SK-N-SH (cell line): ENCODE measurements at regions not wholly inside any gene's neighbourhood (a gene's known extent, or its start where the extent isn't known, plus 50 kb on each side); places are given as distances from the start of the nearest gene placed in this dataset.

Experiments
- CTCF ChIA-PET: fragments of 300-600, 350-600 bp; formaldehyde crosslinking; extraction: SDS; loops from one replicate; lab custom pipeline; 2021; lab: Yijun Ruan, JAX
- POLR2A ChIA-PET: fragments of 350-600 bp; sonication (Branson Sonifier 250); formaldehyde crosslinking; extraction: SDS; loops from one replicate; lab custom pipeline; 2020; ENCODE audit warnings: antibody characterized with exemption, inconsistent platforms; lab: Yijun Ruan, JAX
- DNase-seq: peaks from one replicate; pipeline ENCODE4 v3.0.0; 2012
- H2AFZ ChIP-seq: fragments of 200-600 bp; sonication (generic); 2 replicates; pipeline ENCODE4 v1.8.1; 2016; ENCODE audit warnings: antibody characterized with exemption, mild to moderate bottlenecking, low read depth
- H3F3A ChIP-seq: fragments of 200-600 bp; sonication (generic); replicated peaks from 2 replicates; pipeline ENCODE3; 2016; ENCODE audit warnings: antibody characterized with exemption, mild to moderate bottlenecking; ENCODE audit not compliant: insufficient read depth
- H3K27ac ChIP-seq, 2 experiments: fragments of 200-500 bp in 1 of 2; fragments of 200-600 bp in 1 of 2; sonication (Bioruptor generic) in 1 of 2; sonication (generic), shearing (Covaris generic) in 1 of 2; 2 replicates each; pipeline versions ENCODE4 v1.5.1 to v1.6.1; 2014 to 2016; ENCODE audit warnings: low read depth in 2 of 2, inconsistent platforms in 1 of 2, low read length in 1 of 2, mild to moderate bottlenecking in 1 of 2, mixed read lengths in 1 of 2
- H3K27me3 ChIP-seq: fragments of 200-600 bp; sonication (generic), shearing (Covaris generic); 2 replicates; pipeline ENCODE4 v1.6.1; 2016; ENCODE audit warnings: mixed run types; ENCODE audit not compliant: insufficient read depth
- H3K36me3 ChIP-seq, 2 experiments: fragments of 200-500 bp in 1 of 2; fragments of 200-600 bp in 1 of 2; sonication (Bioruptor generic) in 1 of 2; sonication (generic) in 1 of 2; replicated peaks in 1 of 2; 2 replicates each; pipeline versions ENCODE3 to v1.5.1; 2014 to 2016; ENCODE audit warnings: low read length in 1 of 2, mild to moderate bottlenecking in 1 of 2; ENCODE audit not compliant: insufficient read depth in 2 of 2, control insufficient read depth in 1 of 2
- H3K4me1 ChIP-seq, 2 experiments: fragments of 200-500 bp in 1 of 2; fragments of 200-600 bp in 1 of 2; sonication (Bioruptor generic) in 1 of 2; sonication (generic), shearing (Covaris generic) in 1 of 2; 2 replicates each; pipeline versions ENCODE4 v1.5.1 to v1.6.1; 2014 to 2016; ENCODE audit warnings: low read depth in 1 of 2, low read length in 1 of 2, mixed run types in 1 of 2; ENCODE audit not compliant: insufficient read depth in 2 of 2, control insufficient read depth in 1 of 2
- H3K4me2 ChIP-seq: fragments of 200-600 bp; sonication (generic), shearing (Covaris generic); 2 replicates; pipeline ENCODE4 v1.6.1; 2017; ENCODE audit warnings: mixed run types
- H3K4me3 ChIP-seq, 2 experiments: fragments of 200-500 bp in 1 of 2; fragments of 200-600 bp in 1 of 2; sonication (Bioruptor generic) in 1 of 2; sonication (generic), shearing (Covaris generic) in 1 of 2; 2 replicates each; pipeline versions ENCODE4 v1.5.1 to v1.8.1; 2014 to 2016; ENCODE audit warnings: low read depth in 2 of 2, inconsistent platforms in 1 of 2, low read length in 1 of 2, mild to moderate bottlenecking in 1 of 2, mixed read lengths in 1 of 2, moderate library complexity in 1 of 2
- H3K79me2 ChIP-seq: fragments of 200-600 bp; sonication (generic); 2 replicates; pipeline ENCODE4 v1.8.1; 2017; ENCODE audit warnings: mild to moderate bottlenecking; ENCODE audit not compliant: insufficient read depth
- H3K9ac ChIP-seq: fragments of 200-600 bp; sonication (generic); 2 replicates; pipeline ENCODE4 v1.6.1; 2017; ENCODE audit warnings: mixed run types
- H3K9me2 ChIP-seq: fragments of 200-600 bp; sonication (generic); 2 replicates; pipeline ENCODE4 v1.6.1; 2017; ENCODE audit warnings: mixed run types
- H3K9me3 ChIP-seq: fragments of 200-600 bp; sonication (generic); 2 replicates; pipeline ENCODE4 v1.6.1; 2017; ENCODE audit warnings: mixed run types, mild to moderate bottlenecking, moderate library complexity
- H4K20me1 ChIP-seq: fragments of 200-600 bp; sonication (generic); 2 replicates; pipeline ENCODE4 v1.6.1; 2017; ENCODE audit warnings: mild to moderate bottlenecking, mixed run types; ENCODE audit not compliant: insufficient read depth
- EP300 ChIP-seq, 2 experiments: IDR thresholded peaks; 2 replicates each; pipeline versions ENCODE4 v1.4.0 to v1.6.1; 2012; ENCODE audit warnings: borderline replicate concordance in 1 of 2, low read depth in 1 of 2, low read length in 1 of 2
- EZH2phosphoT487 ChIP-seq: fragments of 200-600 bp; sonication (generic); IDR thresholded peaks from 2 replicates; pipeline ENCODE4 v1.6.1; 2017; ENCODE audit warnings: low read depth, mixed run types, mild to moderate bottlenecking, antibody characterized with exemption, moderate library complexity, borderline replicate concordance
- FOSL2 ChIP-seq: IDR thresholded peaks from 2 replicates; pipeline ENCODE4 v1.4.0; 2012; ENCODE audit warnings: low read depth, mild to moderate bottlenecking, moderate library complexity, borderline replicate concordance
- FOXJ3 ChIP-seq: sonication (generic); formaldehyde crosslinking; IDR thresholded peaks from 2 replicates; pipeline ENCODE4 v1.5.1; 2020; ENCODE audit warnings: mild to moderate bottlenecking, missing genetic modification reagents
- GATA2 ChIP-seq: sonication (generic); formaldehyde crosslinking; IDR thresholded peaks from 2 replicates; pipeline ENCODE4 v1.5.0; 2020; ENCODE audit warnings: mild to moderate bottlenecking, missing genetic modification reagents
- JUND ChIP-seq: IDR thresholded peaks from 2 replicates; pipeline ENCODE4 v1.4.0; 2012
- MEF2A ChIP-seq: IDR thresholded peaks from 2 replicates; pipeline ENCODE4 v1.4.0; 2012; ENCODE audit warnings: low read depth, borderline replicate concordance
- MXI1 ChIP-seq: IDR thresholded peaks from 2 replicates; pipeline ENCODE4 v1.6.1; 2012; ENCODE audit warnings: mild to moderate bottlenecking, low read depth, low read length, improper control_type of control experiment
- NFIC ChIP-seq: IDR thresholded peaks from 2 replicates; pipeline ENCODE4 v1.4.0; 2012; ENCODE audit warnings: borderline replicate concordance
- POLR2AphosphoS5 ChIP-seq: IDR thresholded peaks from 2 replicates; pipeline ENCODE4 v1.6.1; 2012; ENCODE audit warnings: low read depth, low read length
- RAD21 ChIP-seq: IDR thresholded peaks from 2 replicates; pipeline ENCODE4 v1.6.1; 2012; ENCODE audit warnings: mild to moderate bottlenecking, low read length
- RXRA ChIP-seq: IDR thresholded peaks from 2 replicates; pipeline ENCODE4 v1.4.0; 2012; ENCODE audit warnings: low read depth, mild to moderate bottlenecking, borderline replicate concordance
- SIN3A ChIP-seq: IDR thresholded peaks from 2 replicates; pipeline ENCODE4 v1.6.1; 2012; ENCODE audit warnings: low read depth, mild to moderate bottlenecking, low read length, moderate library complexity, borderline replicate concordance
- SMC3 ChIP-seq: IDR thresholded peaks from 2 replicates; pipeline ENCODE4 v1.6.1; 2012; ENCODE audit warnings: low read depth, low read length, improper control_type of control experiment
- TAF1 ChIP-seq: IDR thresholded peaks from 2 replicates; pipeline ENCODE4 v1.6.1; 2012; ENCODE audit warnings: low read depth, mild to moderate bottlenecking, low read length, moderate library complexity, borderline replicate concordance
- TEAD4 ChIP-seq: IDR thresholded peaks from 2 replicates; pipeline ENCODE4 v1.4.0; 2012; ENCODE audit warnings: mild to moderate bottlenecking, borderline replicate concordance; ENCODE audit not compliant: insufficient read depth
- YY1 ChIP-seq: IDR thresholded peaks from 2 replicates; pipeline ENCODE4 v1.4.0; 2012; ENCODE audit warnings: low read depth, mild to moderate bottlenecking
- WGBS: methylation state at CpG from one replicate; pipeline ENCODE4 v1.1.6; 2017; ENCODE audit warnings: low lambda C conversion rate; 5-methylcytosine and 5-hydroxymethylcytosine counted together
- TF ChIP-seq, protein P1 (sequence below): fragments of 150-350 bp; IDR thresholded peaks from 2 replicates; pipeline ENCODE4 v1.6.1; 2017; ENCODE audit warnings: antibody characterized with exemption, low read length, low read depth, borderline replicate concordance
- TF ChIP-seq, protein P2 (sequence below): IDR thresholded peaks from 2 replicates; pipeline ENCODE4 v1.4.0; 2012; ENCODE audit warnings: low read depth
- TF ChIP-seq, protein P3 (sequence below): IDR thresholded peaks from 2 replicates; pipeline ENCODE4 v1.4.0; 2012; ENCODE audit warnings: low read depth, borderline replicate concordance
- TF ChIP-seq, protein P4 (sequence below): fragments of 150-350 bp; IDR thresholded peaks from 2 replicates; pipeline ENCODE4 v1.6.1; 2016; ENCODE audit warnings: mild to moderate bottlenecking, low read depth, low read length
- TF ChIP-seq, protein P5 (sequence below): IDR thresholded peaks from 2 replicates; pipeline ENCODE4; 2012

DNA sequence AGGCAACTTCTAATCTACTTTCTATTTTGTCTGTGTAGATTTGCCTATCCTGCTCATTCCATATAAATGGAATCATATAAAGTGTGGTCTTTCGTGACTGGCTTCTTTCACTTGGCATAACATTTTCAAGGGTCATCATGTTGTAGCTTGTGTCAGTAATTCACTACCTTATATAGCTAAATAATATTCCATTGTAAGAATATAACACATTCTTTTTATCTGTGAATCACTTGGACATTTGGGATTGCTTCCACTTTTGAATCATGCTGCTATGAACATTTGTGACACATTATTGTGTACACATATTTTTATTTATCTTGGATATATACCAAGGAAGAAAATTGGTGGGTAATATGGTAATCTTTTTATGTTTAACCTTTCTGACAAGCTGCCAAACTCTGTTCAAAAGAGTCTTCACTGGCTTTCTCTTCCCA, 89.0 kb upstream of the CSNK1A1L start:
- H2AFZ ChIP-seq = no peak overlapping the region
- peak overlapping the region in 1 of 2 experiments; percentile 67; a peak in 2 of 4 replicates for H3K27ac ChIP-seq
- 5% methylated on average over 1 of the region's 1 CpG for WGBS
- no peak for DNase-seq
- H3K4me3 ChIP-seq = no peak overlapping the region
- no peaks in the 10 kb centered on the region for H3K36me3 ChIP-seq
- peak overlapping the region; percentile 0; the same call in 1 of the 2 replicates for H3K9ac ChIP-seq
- peaks cover 13% of the 10 kb centered on the region for H3F3A ChIP-seq
- ChIA-PET POLR2A (no interaction called here), CTCF (no interaction called here)
- no peaks in the 10 kb centered on the region for H3K27me3 ChIP-seq
- no peaks in the 10 kb centered on the region for H3K79me2 ChIP-seq
- H3K9me2 ChIP-seq = no peaks in the 10 kb centered on the region
- no peak for TF ChIP-seq TAF1
- no peak for TF ChIP-seq POLR2AphosphoS5
- no peak for TF ChIP-seq EZH2phosphoT487
- TF ChIP-seq TEAD4 = no peak
- TF ChIP-seq SIN3A = no peak
- TF ChIP-seq SMC3 = no peak
- no peak for TF ChIP-seq RAD21
- TF ChIP-seq MXI1 = no peak
- TF ChIP-seq, protein P1, sequence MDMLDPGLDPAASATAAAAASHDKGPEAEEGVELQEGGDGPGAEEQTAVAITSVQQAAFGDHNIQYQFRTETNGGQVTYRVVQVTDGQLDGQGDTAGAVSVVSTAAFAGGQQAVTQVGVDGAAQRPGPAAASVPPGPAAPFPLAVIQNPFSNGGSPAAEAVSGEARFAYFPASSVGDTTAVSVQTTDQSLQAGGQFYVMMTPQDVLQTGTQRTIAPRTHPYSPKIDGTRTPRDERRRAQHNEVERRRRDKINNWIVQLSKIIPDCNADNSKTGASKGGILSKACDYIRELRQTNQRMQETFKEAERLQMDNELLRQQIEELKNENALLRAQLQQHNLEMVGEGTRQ = no peak
- TF ChIP-seq, protein P2, sequence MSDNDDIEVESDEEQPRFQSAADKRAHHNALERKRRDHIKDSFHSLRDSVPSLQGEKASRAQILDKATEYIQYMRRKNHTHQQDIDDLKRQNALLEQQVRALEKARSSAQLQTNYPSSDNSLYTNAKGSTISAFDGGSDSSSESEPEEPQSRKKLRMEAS = no peak
- TF ChIP-seq, protein P3, sequence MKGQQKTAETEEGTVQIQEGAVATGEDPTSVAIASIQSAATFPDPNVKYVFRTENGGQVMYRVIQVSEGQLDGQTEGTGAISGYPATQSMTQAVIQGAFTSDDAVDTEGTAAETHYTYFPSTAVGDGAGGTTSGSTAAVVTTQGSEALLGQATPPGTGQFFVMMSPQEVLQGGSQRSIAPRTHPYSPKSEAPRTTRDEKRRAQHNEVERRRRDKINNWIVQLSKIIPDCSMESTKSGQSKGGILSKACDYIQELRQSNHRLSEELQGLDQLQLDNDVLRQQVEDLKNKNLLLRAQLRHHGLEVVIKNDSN = no peak
- no peak for TF ChIP-seq MEF2A
- no peak; a peak in 1 of 4 replicates for TF ChIP-seq EP300 (IDR thresholded peaks at IDR 0.05; ENCODE audit: borderline replicate concordance in 1 of 2, low read depth in 1 of 2, low read length in 1 of 2)
- TF ChIP-seq JUND = no peak
- peak overlapping the region; percentile 46; the same call in 1 of the 2 replicates for H3K4me2 ChIP-seq
- H3K9me3 ChIP-seq = no peaks in the 10 kb centered on the region
- H4K20me1 ChIP-seq = no peaks in the 10 kb centered on the region
- H3K4me1 ChIP-seq = peaks cover 0 to 9% of the 10 kb centered on the region in 2 experiments; a peak in 1 of 4 replicates

DNA sequence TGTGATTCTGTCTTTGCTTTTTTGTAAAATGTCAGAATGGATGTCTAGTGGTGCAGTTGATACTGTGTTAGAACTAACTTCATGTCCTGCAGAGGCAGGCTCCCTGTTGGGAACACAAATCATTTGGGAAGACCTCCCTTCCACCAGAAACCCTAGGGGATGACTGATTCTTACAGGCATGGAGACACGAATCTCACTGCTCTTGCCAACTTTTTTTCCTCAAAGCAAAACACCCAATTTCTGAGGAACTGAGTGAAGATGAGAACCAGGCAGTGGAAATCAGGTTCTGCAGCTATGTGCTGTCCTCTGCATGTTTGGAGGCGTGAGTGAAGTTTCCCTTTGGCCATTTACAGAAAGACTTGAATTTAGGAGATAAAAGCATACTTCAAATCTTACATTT, 87.5 kb upstream of the CSNK1A1L start:
- Histone ChIP-seq H2AFZ (no peak overlapping the region), H3K4me3 (0 out of 4 replicates have a peak overlapping the region, but pooled peaks of 1 of the 2 experiments have one; percentile 1), H3K4me1 (peaks cover 0 to 9% of the 10 kb centered on the region in 2 experiments; a peak in 1 of 4 replicates), H4K20me1 (no peaks in the 10 kb centered on the region), H3K9me2 (no peaks in the 10 kb centered on the region), H3K27ac (peak overlapping the region in 1 of 2 experiments; percentile 67; a peak in 2 of 4 replicates), H3K4me2 (peak overlapping the region; percentile 37; the same call in 1 of the 2 replicates), H3K36me3 (no peaks in the 10 kb centered on the region), H3K79me2 (no peaks in the 10 kb centered on the region), H3K9ac (no peak overlapping the region), H3F3A (peaks cover 23% of the 10 kb centered on the region), H3K9me3 (0 out of 2 replicates have a peak, but pooled peaks cover 6% of the 10 kb centered on the region), H3K27me3 (no peaks in the 10 kb centered on the region)
- 0% methylated on average over 2 of the region's 2 CpGs for WGBS
- POLR2A ChIA-PET = no interaction called here
- no peak for DNase-seq
- CTCF ChIA-PET = no interaction called here
- TF ChIP-seq, protein P4, sequence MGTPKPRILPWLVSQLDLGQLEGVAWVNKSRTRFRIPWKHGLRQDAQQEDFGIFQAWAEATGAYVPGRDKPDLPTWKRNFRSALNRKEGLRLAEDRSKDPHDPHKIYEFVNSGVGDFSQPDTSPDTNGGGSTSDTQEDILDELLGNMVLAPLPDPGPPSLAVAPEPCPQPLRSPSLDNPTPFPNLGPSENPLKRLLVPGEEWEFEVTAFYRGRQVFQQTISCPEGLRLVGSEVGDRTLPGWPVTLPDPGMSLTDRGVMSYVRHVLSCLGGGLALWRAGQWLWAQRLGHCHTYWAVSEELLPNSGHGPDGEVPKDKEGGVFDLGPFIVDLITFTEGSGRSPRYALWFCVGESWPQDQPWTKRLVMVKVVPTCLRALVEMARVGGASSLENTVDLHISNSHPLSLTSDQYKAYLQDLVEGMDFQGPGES = no peak
- TF ChIP-seq RXRA = no peak
- no peak for TF ChIP-seq SMC3
- TF ChIP-seq, protein P5, sequence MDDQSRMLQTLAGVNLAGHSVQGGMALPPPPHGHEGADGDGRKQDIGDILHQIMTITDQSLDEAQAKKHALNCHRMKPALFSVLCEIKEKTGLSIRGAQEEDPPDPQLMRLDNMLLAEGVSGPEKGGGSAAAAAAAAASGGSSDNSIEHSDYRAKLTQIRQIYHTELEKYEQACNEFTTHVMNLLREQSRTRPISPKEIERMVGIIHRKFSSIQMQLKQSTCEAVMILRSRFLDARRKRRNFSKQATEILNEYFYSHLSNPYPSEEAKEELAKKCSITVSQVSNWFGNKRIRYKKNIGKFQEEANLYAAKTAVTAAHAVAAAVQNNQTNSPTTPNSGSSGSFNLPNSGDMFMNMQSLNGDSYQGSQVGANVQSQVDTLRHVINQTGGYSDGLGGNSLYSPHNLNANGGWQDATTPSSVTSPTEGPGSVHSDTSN = no peak
- TF ChIP-seq YY1 = no peak
- no peak for TF ChIP-seq FOSL2
- TF ChIP-seq FOXJ3 (CRISPR knock-in tag) = no peak
- TF ChIP-seq GATA2 = no peak
- no peak for TF ChIP-seq NFIC
- TF ChIP-seq EP300 (IDR thresholded peaks at IDR 0.05; ENCODE audit: borderline replicate concordance in 1 of 2, low read depth in 1 of 2, low read length in 1 of 2) = no peak
- TF ChIP-seq, protein P2 = no peak
- TF ChIP-seq, protein P1 = no peak
